ENCODE measurements at regions not wholly inside any gene's neighbourhood (a gene's known extent, or its start where the extent isn't known, plus 50 kb on each side); places are given as distances from the start of the nearest gene placed in this dataset.

DNA sequence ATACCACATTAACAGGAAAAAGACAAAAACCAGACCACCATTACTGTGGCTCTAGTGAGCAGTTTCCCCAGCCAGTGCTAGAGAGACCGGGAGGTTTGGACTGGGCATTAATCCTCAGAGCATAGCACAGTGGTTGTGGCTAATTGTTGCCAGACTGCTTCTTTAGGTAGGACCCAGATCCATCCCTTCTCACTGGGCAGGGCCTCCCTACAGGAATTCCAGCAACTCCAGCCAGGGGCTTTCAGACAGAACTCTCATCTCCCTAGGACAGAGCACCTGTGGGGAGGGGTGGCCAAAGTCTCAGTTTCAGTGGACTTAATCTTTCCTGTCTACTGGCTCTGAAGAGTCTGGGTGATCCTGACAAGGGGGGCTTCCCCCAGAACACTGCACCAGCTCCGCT lies 759.6 kb downstream of the SQOR start:
- TF ChIP-seq MYC (IDR thresholded peaks at IDR 0.05; ENCODE audit: low read depth, low read length), result no peak
- no peak for TF ChIP-seq POLR2A (IDR thresholded peaks at IDR 0.05; ENCODE audit: extremely low read depth, insufficient read length)
- TF ChIP-seq, protein P1, sequence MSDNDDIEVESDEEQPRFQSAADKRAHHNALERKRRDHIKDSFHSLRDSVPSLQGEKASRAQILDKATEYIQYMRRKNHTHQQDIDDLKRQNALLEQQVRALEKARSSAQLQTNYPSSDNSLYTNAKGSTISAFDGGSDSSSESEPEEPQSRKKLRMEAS (IDR thresholded peaks at IDR 0.05; ENCODE audit: low read depth, low read length), result no peak
- TF ChIP-seq, protein P2, sequence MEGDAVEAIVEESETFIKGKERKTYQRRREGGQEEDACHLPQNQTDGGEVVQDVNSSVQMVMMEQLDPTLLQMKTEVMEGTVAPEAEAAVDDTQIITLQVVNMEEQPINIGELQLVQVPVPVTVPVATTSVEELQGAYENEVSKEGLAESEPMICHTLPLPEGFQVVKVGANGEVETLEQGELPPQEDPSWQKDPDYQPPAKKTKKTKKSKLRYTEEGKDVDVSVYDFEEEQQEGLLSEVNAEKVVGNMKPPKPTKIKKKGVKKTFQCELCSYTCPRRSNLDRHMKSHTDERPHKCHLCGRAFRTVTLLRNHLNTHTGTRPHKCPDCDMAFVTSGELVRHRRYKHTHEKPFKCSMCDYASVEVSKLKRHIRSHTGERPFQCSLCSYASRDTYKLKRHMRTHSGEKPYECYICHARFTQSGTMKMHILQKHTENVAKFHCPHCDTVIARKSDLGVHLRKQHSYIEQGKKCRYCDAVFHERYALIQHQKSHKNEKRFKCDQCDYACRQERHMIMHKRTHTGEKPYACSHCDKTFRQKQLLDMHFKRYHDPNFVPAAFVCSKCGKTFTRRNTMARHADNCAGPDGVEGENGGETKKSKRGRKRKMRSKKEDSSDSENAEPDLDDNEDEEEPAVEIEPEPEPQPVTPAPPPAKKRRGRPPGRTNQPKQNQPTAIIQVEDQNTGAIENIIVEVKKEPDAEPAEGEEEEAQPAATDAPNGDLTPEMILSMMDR (IDR thresholded peaks at IDR 0.05; ENCODE audit: low read depth, low read length), result no peak
- H3K4me3 ChIP-seq (ENCODE audit: low read depth, low read length), result no peak overlapping the region
- DNase-seq (ENCODE audit: low read depth), result no peak

DNA sequence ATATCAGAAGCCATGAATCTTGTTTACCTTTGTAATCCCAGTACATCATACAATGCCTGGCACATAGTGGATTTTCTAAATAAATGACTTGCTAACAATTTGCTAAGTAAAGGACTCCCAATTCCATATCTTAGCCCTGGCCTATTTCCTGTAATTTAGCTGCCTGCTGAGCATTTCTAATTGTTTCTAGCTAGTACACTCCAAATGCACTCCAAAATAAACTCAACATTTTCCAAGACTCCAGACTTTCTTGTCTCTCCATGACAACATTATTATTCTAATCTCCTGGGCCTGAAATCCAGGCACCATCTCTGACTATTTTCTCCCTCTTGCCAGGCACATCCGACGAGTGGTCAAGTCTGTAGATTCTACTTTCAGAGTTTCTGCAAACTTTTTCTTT lies 773.5 kb downstream of the SQOR start:
- no peak for DNase-seq (ENCODE audit: low read depth)
- TF ChIP-seq, protein P2 (IDR thresholded peaks at IDR 0.05; ENCODE audit: low read depth, low read length), result no peak
- TF ChIP-seq, protein P1 (IDR thresholded peaks at IDR 0.05; ENCODE audit: low read depth, low read length), result no peak
- TF ChIP-seq MYC (IDR thresholded peaks at IDR 0.05; ENCODE audit: low read depth, low read length), result no peak
- TF ChIP-seq POLR2A (IDR thresholded peaks at IDR 0.05; ENCODE audit: extremely low read depth, insufficient read length), result no peak
- H3K4me3 ChIP-seq (ENCODE audit: low read depth, low read length), result no peak overlapping the region

DNA sequence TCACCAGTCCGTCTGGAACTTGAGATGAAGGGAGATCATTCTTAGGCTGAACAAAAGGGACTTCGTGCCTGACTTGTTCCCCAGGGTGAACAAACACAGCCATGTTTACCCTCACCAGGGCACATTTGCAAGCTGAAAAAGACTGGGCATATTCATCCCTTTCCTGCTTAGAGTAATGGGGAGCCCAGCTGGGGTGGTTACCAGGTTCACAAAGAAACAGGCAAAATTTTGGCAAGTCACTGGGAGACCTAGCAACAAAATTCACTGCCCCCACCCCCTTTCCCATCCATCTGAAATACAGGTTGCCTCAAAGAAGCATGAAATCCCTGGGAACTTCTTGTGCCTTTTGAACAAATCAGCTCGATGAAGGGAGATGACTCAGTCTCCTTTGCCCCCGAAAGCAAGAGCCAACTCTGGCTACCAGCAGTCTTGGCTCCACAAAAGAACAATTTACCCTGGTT lies 775.0 kb downstream of the SQOR start:
- H3K4me3 ChIP-seq (ENCODE audit: low read depth, low read length), result no peak overlapping the region
- no peak for TF ChIP-seq POLR2A (IDR thresholded peaks at IDR 0.05; ENCODE audit: extremely low read depth, insufficient read length)
- no peak for TF ChIP-seq MYC (IDR thresholded peaks at IDR 0.05; ENCODE audit: low read depth, low read length)
- TF ChIP-seq, protein P2 (IDR thresholded peaks at IDR 0.05; ENCODE audit: low read depth, low read length), result no peak
- TF ChIP-seq, protein P1 (IDR thresholded peaks at IDR 0.05; ENCODE audit: low read depth, low read length), result no peak
- no peak for DNase-seq (ENCODE audit: low read depth)

DNA sequence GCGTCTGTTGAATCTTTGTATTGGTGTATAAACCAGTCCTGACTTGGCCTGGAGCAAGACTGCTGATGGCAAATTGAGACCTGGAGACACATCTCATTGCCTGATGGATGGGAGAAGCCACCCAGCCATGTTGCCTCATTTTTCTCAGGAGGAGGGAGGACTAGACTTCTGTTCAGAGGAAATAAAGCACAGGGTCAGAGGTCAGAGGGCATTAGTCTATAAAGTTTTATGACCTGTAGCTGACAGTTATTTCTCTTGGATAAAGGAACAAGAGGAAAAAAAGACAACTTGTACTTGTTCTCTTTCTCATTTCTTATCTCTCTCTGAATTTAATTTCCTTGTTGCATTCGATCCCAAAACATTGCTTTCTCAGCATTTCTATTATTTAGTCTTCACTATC lies 775.9 kb downstream of the SQOR start:
- no peak overlapping the region for H3K4me3 ChIP-seq (ENCODE audit: low read depth, low read length)
- TF ChIP-seq, protein P2 (IDR thresholded peaks at IDR 0.05; ENCODE audit: low read depth, low read length), result no peak
- TF ChIP-seq POLR2A (IDR thresholded peaks at IDR 0.05; ENCODE audit: extremely low read depth, insufficient read length), result no peak
- TF ChIP-seq, protein P1 (IDR thresholded peaks at IDR 0.05; ENCODE audit: low read depth, low read length), result no peak
- DNase-seq (ENCODE audit: low read depth), result no peak

DNA sequence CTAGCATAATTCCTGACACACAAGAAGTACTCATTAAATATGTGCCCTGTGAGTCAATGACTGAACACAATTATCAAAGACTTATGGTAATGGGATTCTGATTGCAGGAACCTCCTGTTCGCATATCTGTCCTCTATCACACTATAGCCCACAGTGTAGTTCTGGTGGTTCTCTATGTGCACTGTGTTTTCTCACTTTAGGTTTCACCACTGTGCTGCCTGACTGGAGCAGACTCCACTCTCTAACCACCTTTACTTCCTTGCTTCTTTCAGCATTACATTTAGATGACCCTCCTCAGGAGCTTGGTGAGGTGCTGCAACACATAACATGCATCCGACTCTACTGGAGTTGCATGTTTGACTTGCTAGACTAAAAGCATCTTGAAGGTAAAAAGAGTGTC lies 777.1 kb downstream of the SQOR start:
- no peak for TF ChIP-seq MYC (IDR thresholded peaks at IDR 0.05; ENCODE audit: low read depth, low read length)
- TF ChIP-seq, protein P2 (IDR thresholded peaks at IDR 0.05; ENCODE audit: low read depth, low read length), result no peak
- no peak overlapping the region for H3K4me3 ChIP-seq (ENCODE audit: low read depth, low read length)
- no peak for DNase-seq (ENCODE audit: low read depth)

DNA sequence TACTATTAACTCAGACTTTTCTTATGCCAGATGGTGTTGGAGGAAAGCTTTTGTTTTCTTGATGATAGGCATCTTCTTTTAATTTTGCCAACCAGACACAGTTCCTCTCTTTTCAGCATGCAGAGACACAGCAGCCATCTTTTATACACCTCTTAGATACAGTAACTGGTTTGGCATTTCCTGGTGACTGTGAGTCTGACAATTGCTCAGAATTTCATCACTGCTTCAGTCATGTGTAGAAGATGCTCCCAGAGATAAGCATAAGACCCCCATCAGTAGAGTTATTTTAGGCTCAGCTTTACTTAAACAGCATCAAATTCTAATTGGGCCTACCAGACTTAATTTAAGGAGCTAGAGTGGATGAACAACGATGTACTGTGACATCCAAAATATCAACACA lies 779.0 kb downstream of the SQOR start:
- TF ChIP-seq, protein P2 (IDR thresholded peaks at IDR 0.05; ENCODE audit: low read depth, low read length), result no peak
- TF ChIP-seq, protein P1 (IDR thresholded peaks at IDR 0.05; ENCODE audit: low read depth, low read length), result no peak
- TF ChIP-seq MYC (IDR thresholded peaks at IDR 0.05; ENCODE audit: low read depth, low read length), result no peak
- TF ChIP-seq POLR2A (IDR thresholded peaks at IDR 0.05; ENCODE audit: extremely low read depth, insufficient read length), result no peak
- no peak for DNase-seq (ENCODE audit: low read depth)
- H3K4me3 ChIP-seq (ENCODE audit: low read depth, low read length), result no peak overlapping the region
